GM23338 (cell line): ENCODE measurements at regions not wholly inside any gene's neighbourhood (a gene's known extent, or its start where the extent isn't known, plus 50 kb on each side); places are given as distances from the start of the nearest gene placed in this dataset.
"Not testable (repeated sequence)": the region's sequence is repeated elsewhere in the genome, so short reads cannot be mapped to it uniquely, and the experiment has no call there.

ENCODE experiments used
- CREB1 ChIP-seq: fragments of 250-450 bp; sonication (Bioruptor Pico); IDR thresholded peaks from 2 replicates; pipeline ENCODE4 v1.5.0; 2020; ENCODE audit warnings: low read depth, mild to moderate bottlenecking, moderate library complexity
- EZH2 ChIP-seq: fragments of 200-600 bp; sonication (generic); IDR thresholded peaks from one replicate; pipeline ENCODE4 v1.8.0; 2017; ENCODE audit warnings: antibody characterized with exemption, mild to moderate bottlenecking, low read depth; ENCODE audit not compliant: unreplicated experiment
- EZH2phosphoT487 ChIP-seq: fragments of 200-600 bp; sonication (generic); IDR thresholded peaks from one replicate; pipeline ENCODE4 v1.8.1; 2018; ENCODE audit warnings: antibody characterized with exemption; ENCODE audit not compliant: unreplicated experiment
- JUNB ChIP-seq: IDR thresholded peaks from one replicate; pipeline ENCODE4 v1.6.1; 2016; ENCODE audit warnings: antibody characterized with exemption; ENCODE audit not compliant: unreplicated experiment
- POLR2AphosphoS5 ChIP-seq: IDR thresholded peaks from 2 replicates; pipeline ENCODE4 v1.6.1; 2016; ENCODE audit warnings: antibody characterized with exemption, low read depth
- TF ChIP-seq, protein P1 (sequence below), 2 experiments: fragments of 200-600 bp in 1 of 2; sonication (generic) in 1 of 2; conservative IDR thresholded peaks; 2 replicates each; pipeline versions ENCODE4 v1.5.1 to v1.6.1; 2016 to 2017; ENCODE audit warnings: antibody characterized with exemption in 2 of 2, low read depth in 2 of 2, mild to moderate bottlenecking in 2 of 2, moderate library complexity in 1 of 2
- TF ChIP-seq, protein P2 (sequence below): IDR thresholded peaks from one replicate; pipeline ENCODE4 v1.6.1; 2018; ENCODE audit warnings: antibody characterized with exemption; ENCODE audit not compliant: unreplicated experiment
- TF ChIP-seq, protein P3 (sequence below): IDR thresholded peaks from 2 replicates; pipeline ENCODE4 v1.6.1; 2016; ENCODE audit warnings: antibody characterized with exemption

DNA sequence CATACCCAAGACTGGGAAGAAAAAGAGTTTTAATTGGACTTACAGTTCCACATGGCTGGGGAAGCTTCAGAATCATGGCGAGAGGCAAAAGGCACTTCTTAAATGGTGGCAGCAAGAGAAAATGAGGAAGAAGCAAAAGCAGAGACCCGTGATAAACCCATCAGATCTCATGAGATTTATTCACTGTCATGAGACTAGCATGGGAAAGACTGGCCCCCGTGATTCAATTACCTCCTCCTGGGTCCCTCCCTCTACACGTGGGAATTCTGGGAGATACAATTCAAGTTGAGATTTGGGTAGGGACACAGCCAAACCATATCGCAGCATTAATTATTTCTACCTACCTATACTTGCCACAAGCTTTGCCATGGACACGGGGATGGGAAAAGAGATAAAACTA, 483.5 kb upstream of the KLF6 start:
- TF ChIP-seq, protein P1, sequence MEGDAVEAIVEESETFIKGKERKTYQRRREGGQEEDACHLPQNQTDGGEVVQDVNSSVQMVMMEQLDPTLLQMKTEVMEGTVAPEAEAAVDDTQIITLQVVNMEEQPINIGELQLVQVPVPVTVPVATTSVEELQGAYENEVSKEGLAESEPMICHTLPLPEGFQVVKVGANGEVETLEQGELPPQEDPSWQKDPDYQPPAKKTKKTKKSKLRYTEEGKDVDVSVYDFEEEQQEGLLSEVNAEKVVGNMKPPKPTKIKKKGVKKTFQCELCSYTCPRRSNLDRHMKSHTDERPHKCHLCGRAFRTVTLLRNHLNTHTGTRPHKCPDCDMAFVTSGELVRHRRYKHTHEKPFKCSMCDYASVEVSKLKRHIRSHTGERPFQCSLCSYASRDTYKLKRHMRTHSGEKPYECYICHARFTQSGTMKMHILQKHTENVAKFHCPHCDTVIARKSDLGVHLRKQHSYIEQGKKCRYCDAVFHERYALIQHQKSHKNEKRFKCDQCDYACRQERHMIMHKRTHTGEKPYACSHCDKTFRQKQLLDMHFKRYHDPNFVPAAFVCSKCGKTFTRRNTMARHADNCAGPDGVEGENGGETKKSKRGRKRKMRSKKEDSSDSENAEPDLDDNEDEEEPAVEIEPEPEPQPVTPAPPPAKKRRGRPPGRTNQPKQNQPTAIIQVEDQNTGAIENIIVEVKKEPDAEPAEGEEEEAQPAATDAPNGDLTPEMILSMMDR (conservative IDR thresholded peaks at IDR 0.05; ENCODE audit: low read depth in 2 of 2): not testable (repeated sequence)
- TF ChIP-seq EZH2, EZH2phosphoT487, POLR2AphosphoS5, CREB1, JUNB: not testable (repeated sequence)
- TF ChIP-seq, protein P2, sequence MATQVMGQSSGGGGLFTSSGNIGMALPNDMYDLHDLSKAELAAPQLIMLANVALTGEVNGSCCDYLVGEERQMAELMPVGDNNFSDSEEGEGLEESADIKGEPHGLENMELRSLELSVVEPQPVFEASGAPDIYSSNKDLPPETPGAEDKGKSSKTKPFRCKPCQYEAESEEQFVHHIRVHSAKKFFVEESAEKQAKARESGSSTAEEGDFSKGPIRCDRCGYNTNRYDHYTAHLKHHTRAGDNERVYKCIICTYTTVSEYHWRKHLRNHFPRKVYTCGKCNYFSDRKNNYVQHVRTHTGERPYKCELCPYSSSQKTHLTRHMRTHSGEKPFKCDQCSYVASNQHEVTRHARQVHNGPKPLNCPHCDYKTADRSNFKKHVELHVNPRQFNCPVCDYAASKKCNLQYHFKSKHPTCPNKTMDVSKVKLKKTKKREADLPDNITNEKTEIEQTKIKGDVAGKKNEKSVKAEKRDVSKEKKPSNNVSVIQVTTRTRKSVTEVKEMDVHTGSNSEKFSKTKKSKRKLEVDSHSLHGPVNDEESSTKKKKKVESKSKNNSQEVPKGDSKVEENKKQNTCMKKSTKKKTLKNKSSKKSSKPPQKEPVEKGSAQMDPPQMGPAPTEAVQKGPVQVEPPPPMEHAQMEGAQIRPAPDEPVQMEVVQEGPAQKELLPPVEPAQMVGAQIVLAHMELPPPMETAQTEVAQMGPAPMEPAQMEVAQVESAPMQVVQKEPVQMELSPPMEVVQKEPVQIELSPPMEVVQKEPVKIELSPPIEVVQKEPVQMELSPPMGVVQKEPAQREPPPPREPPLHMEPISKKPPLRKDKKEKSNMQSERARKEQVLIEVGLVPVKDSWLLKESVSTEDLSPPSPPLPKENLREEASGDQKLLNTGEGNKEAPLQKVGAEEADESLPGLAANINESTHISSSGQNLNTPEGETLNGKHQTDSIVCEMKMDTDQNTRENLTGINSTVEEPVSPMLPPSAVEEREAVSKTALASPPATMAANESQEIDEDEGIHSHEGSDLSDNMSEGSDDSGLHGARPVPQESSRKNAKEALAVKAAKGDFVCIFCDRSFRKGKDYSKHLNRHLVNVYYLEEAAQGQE: not testable (repeated sequence)
- TF ChIP-seq, protein P3, sequence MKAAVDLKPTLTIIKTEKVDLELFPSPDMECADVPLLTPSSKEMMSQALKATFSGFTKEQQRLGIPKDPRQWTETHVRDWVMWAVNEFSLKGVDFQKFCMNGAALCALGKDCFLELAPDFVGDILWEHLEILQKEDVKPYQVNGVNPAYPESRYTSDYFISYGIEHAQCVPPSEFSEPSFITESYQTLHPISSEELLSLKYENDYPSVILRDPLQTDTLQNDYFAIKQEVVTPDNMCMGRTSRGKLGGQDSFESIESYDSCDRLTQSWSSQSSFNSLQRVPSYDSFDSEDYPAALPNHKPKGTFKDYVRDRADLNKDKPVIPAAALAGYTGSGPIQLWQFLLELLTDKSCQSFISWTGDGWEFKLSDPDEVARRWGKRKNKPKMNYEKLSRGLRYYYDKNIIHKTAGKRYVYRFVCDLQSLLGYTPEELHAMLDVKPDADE: not testable (repeated sequence)
